Kidney (tissue), 13 donors: ENCODE measurements at regions not wholly inside any gene's neighbourhood (a gene's known extent, or its start where the extent isn't known, plus 50 kb on each side); places are given as distances from the start of the nearest gene placed in this dataset.

Experiments
- DNase-seq, 5 donors: peaks; one replicate each; pipeline ENCODE4 v3.0.0-alpha.2; 2013 to 2020
- FAIRE-seq: peaks from 2 replicates; lab custom pipeline; 2012; peaks lifted over from hg19 to GRCh38; lab: Jason Lieb, UNC
- H3K27ac ChIP-seq, 2 donors: one replicate each; pipeline ENCODE4 v1.7.0; 2013; ENCODE audit warnings: low read depth in 2 of 2, low read length in 2 of 2, inconsistent platforms in 1 of 2
- H3K27me3 ChIP-seq: one replicate; pipeline ENCODE4 v1.7.1; 2013; ENCODE audit warnings: low read length, inconsistent platforms; ENCODE audit not compliant: control insufficient read depth, insufficient read depth
- H3K36me3 ChIP-seq, 3 donors: one replicate each; pipeline versions ENCODE4 v1.7.0 to v1.7.1; 2013; ENCODE audit warnings: low read length in 3 of 3, control low read depth in 1 of 3, inconsistent platforms in 1 of 3; ENCODE audit not compliant: insufficient read depth in 3 of 3, control insufficient read depth in 2 of 3
- H3K4me1 ChIP-seq, 3 donors: one replicate each; pipeline versions ENCODE4 v1.7.0 to v1.7.1; 2013; ENCODE audit warnings: low read length in 3 of 3, inconsistent platforms in 1 of 3, low read depth in 1 of 3; ENCODE audit not compliant: control insufficient read depth in 2 of 3, insufficient read depth in 2 of 3
- H3K4me3 ChIP-seq, 3 donors: one replicate each; pipeline versions ENCODE4 v1.7.0 to v1.8.1; 2013; ENCODE audit warnings: low read length in 3 of 3, control low read depth in 1 of 3, inconsistent platforms in 1 of 3
- H3K9ac ChIP-seq, 3 donors: one replicate each; pipeline versions ENCODE4 v1.7.0 to v1.7.1; 2013; ENCODE audit warnings: low read length in 3 of 3, control low read depth in 1 of 3, inconsistent platforms in 1 of 3
- H3K9me3 ChIP-seq, 3 donors: one replicate each; pipeline versions ENCODE4 v1.7.0 to v1.7.1; 2013; ENCODE audit warnings: low read length in 3 of 3, control low read depth in 1 of 3, inconsistent platforms in 1 of 3; ENCODE audit not compliant: control insufficient read depth in 2 of 3, insufficient read depth in 1 of 3
- CTCF ChIP-seq: IDR thresholded peaks from 3 replicates; pipeline ENCODE4 v1.5.1; 2012; ENCODE audit warnings: mild to moderate bottlenecking, moderate library complexity, borderline replicate concordance; ENCODE audit not compliant: insufficient read depth; ENCODE audit errors: extremely low read depth
- intact Hi-C: fragments of 100-400 bp; cut with DNase I; formaldehyde crosslinking; loops from one replicate; pipeline ENCODE4 v1.11.1; 2022
- donor health status: control.
- donor health status: control.
- donor health status: control.
- donor health status: control.
- donor health status: control.
- donor health status: DM: yes; HTN: yes; CAD: no.
- donor health status: Normal renal cell carcinoma (clear cell type).

GRCh38 chr3:159147813-159148212 lies 346.0 kb downstream of the MFSD1 start:
- Histone ChIP-seq H3K9me3 (no peaks in the 10 kb centered on the region), H3K4me3 (no peak overlapping the region), H3K4me1 (no peaks in the 10 kb centered on the region), H3K36me3 (no peaks in the 10 kb centered on the region), H3K9ac (no peak overlapping the region), H3K27ac (no peak overlapping the region), H3K27me3 (no peaks in the 10 kb centered on the region)
- intact Hi-C loops = no loop called here
- FAIRE-seq (no peak), DNase-seq (no peak)
- TF ChIP-seq CTCF = no peak

DNA sequence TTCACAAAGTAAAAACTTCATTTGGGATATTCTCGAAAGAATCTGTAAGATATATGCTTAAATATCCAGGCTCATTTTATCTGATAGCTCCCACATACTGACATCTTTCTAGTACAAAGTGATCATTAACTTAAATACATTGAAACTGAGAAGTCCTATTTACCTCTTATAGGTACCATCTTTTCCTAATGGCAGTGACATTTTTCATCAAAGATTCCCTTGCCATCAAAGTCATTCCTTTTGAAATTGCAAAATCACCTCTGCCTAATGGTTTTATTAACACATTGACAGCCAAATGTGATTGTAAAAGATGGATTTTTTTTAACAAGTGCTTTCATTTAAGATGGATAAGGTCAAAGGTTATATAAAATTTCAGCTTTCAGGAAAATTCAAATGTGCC lies 346.6 kb downstream of the MFSD1 start:
- TF ChIP-seq CTCF = no peak
- intact Hi-C loops = no loop called here
- DNase-seq = no peak
- Histone ChIP-seq H3K4me1 (no peaks in the 10 kb centered on the region), H3K27ac (no peak overlapping the region), H3K4me3 (no peak overlapping the region), H3K9me3 (no peaks in the 10 kb centered on the region), H3K36me3 (no peaks in the 10 kb centered on the region), H3K27me3 (no peaks in the 10 kb centered on the region), H3K9ac (no peak overlapping the region)
- no peak for FAIRE-seq

- no peak for TF ChIP-seq CTCF
- intact Hi-C loops = no loop called here
- H3K4me1 ChIP-seq = no peaks in the 10 kb centered on the region
- FAIRE-seq (no peak), DNase-seq (no peak)
- H3K9ac ChIP-seq = no peak overlapping the region
- H3K36me3 ChIP-seq = no peaks in the 10 kb centered on the region
- no peak overlapping the region for H3K4me3 ChIP-seq
- no peaks in the 10 kb centered on the region for H3K27me3 ChIP-seq
- H3K9me3 ChIP-seq = no peaks in the 10 kb centered on the region
- H3K27ac ChIP-seq = no peak overlapping the region
Observed at GRCh38 chr3:159149131-159149530, 347.3 kb downstream of the MFSD1 start.

GRCh38 chr3:159149633-159150032 lies 347.8 kb downstream of the MFSD1 start:
- intact Hi-C loops = no loop called here
- Histone ChIP-seq H3K9me3 (no peaks in the 10 kb centered on the region), H3K9ac (no peak overlapping the region), H3K27me3 (no peaks in the 10 kb centered on the region), H3K4me3 (no peak overlapping the region), H3K36me3 (no peaks in the 10 kb centered on the region), H3K4me1 (no peaks in the 10 kb centered on the region), H3K27ac (no peak overlapping the region)
- no peak for TF ChIP-seq CTCF
- no peak for DNase-seq
- no peak for FAIRE-seq
